Activated naive CD8-positive, alpha-beta T cell treated with anti-CD3 and anti-CD28 coated beads, Interleukin-2, amount 50 U/mL, for 24 hours (primary cell): ENCODE measurements at regions not wholly inside any gene's neighbourhood (a gene's known extent, or its start where the extent isn't known, plus 50 kb on each side); places are given as distances from the start of the nearest gene placed in this dataset.
A peak's percentile ranks its signal among the peaks of the same experiment; 100 is the strongest.

Source experiments
- ATAC-seq: fragments of 150-1000 bp; cut with Tn5 transposase; one replicate; pipeline ENCODE4 v1.10.0; 2021
- DNase-seq: peaks from one replicate; pipeline ENCODE4 v3.0.0; 2021
- H3K27ac Mint-ChIP-seq: one replicate; pipeline ENCODE4 v1.8.0; 2021; ENCODE audit warnings: mild to moderate bottlenecking, mixed read lengths
- H3K27me3 Mint-ChIP-seq: one replicate; pipeline ENCODE4 v1.8.0; 2021; ENCODE audit warnings: mixed read lengths
- H3K36me3 Mint-ChIP-seq: one replicate; pipeline ENCODE4 v1.8.0; 2021; ENCODE audit warnings: low read depth, mixed read lengths
- H3K4me1 Mint-ChIP-seq: one replicate; pipeline ENCODE4 v1.8.0; 2021; ENCODE audit warnings: mixed read lengths
- H3K4me3 Mint-ChIP-seq: one replicate; pipeline ENCODE4 v1.8.0; 2021; ENCODE audit warnings: mild to moderate bottlenecking, moderate library complexity, mixed read lengths
- H3K9me3 Mint-ChIP-seq: one replicate; pipeline ENCODE4 v1.8.0; 2021; ENCODE audit warnings: mixed read lengths

DNA sequence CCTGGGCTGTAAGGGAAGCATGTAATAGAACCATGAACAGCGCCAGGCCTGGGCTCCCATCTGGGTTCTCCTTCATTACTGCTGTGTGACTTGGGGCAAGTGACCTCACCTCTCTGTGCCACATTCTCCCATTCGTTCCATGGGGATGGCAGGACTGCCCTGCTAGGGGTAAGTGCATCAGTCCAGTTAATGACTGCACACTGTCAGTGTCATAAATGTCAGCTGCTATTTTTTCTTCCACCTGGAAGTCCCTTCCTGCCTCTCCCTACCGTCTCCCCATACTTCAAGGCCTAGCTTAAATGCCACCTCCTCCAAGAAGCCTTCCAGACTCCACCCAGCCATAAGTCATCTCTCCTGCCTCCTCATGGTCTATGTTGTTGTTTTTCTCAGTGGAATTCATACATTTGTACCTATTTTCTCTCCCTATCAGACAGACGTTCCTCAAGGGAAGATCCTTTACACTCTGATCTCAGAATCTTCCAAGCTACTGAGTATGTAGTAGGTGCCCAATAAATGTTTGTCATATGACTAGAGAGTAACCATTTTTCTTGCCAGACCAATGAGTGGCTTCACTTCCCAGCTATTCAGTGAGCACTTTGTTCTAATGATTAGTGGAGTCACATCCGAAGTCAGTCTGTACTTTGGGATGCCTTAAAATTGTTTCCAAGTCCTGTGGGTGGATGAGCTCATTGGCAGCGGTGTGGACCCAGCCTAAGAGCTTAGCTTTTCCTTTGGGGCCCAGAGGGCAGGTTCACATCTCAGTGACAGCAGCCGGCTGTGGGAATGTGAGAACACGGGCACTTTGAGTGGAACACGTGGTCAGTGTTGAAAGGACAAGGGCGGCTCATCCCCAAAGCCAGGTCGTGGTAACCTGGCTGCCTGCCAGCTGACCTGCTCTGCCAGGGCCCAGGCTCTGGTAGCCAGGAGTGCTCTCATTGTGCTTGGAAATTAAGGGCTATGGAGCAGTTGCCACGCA, 147.5 kb upstream of the GSE1 start:
- DNase-seq, result no peak
- Mint-ChIP-seq H3K4me3 (no peak overlapping the region), H3K27ac (no peak overlapping the region), H3K4me1 (peaks cover 14% of the 10 kb centered on the region), H3K27me3 (peaks cover 21% of the 10 kb centered on the region), H3K9me3 (no peaks in the 10 kb centered on the region), H3K36me3 (no peaks in the 10 kb centered on the region)
- ATAC-seq, result no peak

DNA sequence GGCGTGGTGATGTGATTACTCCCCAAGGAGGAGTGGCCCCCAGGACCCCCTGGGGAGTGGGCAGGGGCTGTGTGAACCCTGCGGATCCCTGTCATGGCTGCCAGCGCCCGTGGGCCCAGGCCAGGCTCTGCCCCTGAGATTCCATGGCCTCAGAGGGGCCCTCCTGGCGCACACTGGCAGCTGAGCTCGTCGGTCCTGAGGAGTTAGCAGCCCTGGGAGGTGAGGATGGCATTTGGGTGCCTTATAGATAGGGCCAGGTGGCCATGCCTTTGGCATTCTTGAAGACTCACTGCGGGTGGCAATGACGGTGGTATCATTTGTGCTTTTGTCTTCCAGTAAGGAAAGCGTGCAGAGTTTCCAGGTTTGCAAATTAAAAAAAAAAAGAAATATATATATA, 146.8 kb upstream of the GSE1 start:
- H3K4me1 Mint-ChIP-seq, result peaks cover 8% of the 10 kb centered on the region
- H3K27me3 Mint-ChIP-seq, result peaks cover 17% of the 10 kb centered on the region
- ATAC-seq, result no peak
- H3K4me3 Mint-ChIP-seq, result no peak overlapping the region
- H3K9me3 Mint-ChIP-seq, result no peaks in the 10 kb centered on the region
- no peaks in the 10 kb centered on the region for H3K36me3 Mint-ChIP-seq
- no peak overlapping the region for H3K27ac Mint-ChIP-seq
- no peak for DNase-seq

DNA sequence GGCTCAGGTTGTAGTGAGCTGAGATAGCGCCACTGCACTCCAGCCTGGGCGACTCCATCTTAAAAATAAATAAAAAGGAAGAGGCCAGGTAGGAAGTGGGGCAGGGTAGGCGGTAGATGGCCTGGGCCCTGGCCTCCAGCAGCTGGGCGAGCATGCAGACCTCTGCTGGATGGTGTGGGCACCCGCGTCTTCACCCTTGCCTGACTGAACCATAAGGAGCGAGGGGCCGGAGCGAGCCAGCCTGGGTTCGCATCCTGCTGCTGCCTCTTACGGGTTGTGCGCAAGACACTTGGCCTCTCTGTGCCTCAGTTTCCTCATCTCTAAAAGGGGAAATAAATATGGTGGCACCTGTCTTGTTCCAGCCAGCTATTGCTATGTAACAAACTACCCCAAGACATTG, 146.1 kb upstream of the GSE1 start:
- Mint-ChIP-seq H3K4me3 (no peak overlapping the region), H3K27ac (no peak overlapping the region), H3K4me1 (peaks cover 5% of the 10 kb centered on the region), H3K36me3 (no peaks in the 10 kb centered on the region), H3K27me3 (peaks cover 17% of the 10 kb centered on the region), H3K9me3 (no peaks in the 10 kb centered on the region)
- no peak for ATAC-seq
- DNase-seq, result no peak

DNA sequence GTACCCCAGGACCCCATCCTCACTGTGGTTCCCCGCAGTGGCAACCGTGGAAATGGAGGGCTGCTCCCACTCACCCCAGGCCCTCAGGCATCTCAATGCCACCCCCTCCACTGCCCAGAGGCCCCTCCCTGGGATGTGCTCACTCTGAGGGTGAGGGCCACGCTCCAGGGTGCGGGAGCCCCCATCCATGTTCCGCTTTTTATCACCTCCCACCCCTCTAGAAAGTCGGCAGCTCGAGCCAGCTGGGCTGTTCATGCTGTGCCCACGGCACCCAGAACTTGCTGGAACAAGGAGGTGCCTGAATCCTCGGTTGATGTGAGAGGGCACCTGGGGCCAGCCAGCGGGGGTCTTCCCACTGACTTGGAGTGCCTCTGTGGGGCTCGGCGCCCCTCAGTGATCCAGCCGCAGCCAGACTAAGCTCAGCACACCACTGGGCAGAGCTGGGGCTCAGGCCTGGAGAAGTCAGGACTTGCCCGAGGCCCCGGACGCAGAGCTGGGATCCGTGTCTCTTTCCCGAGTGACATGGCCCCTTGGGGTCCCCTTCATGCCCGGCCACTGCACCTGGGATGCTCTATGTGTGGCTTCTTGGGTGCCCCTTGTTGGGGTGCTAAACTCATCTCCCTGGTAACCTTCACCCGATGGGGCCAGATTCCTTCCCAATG, 143.1 kb upstream of the GSE1 start:
- DNase-seq, result no peak
- Mint-ChIP-seq H3K27ac (no peak overlapping the region), H3K9me3 (no peaks in the 10 kb centered on the region), H3K4me1 (no peaks in the 10 kb centered on the region), H3K4me3 (no peak overlapping the region), H3K27me3 (peaks cover 6% of the 10 kb centered on the region), H3K36me3 (no peaks in the 10 kb centered on the region)
- no peak for ATAC-seq

DNA sequence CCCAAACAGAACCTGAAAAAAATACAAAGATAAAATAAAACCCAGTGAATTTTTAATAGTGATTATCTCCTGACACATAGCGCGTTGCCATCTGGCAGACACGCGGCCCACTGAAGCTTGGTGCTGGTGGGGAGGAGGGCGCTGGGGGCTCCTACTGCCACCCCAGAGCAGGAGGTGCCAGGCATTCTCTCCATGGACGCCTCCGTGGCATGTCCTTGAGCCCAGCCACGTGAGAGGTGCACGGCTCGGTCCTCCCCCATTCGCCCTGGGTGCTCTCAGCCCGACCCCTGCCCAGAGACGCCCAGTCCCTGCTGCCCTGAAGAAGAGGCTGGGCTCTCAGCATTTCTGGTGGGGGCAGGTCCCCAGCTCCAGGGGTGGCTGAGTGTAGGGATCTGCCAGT, 142.2 kb upstream of the GSE1 start:
- no peaks in the 10 kb centered on the region for H3K27me3 Mint-ChIP-seq
- ATAC-seq, result no peak
- H3K9me3 Mint-ChIP-seq, result no peaks in the 10 kb centered on the region
- H3K36me3 Mint-ChIP-seq, result no peaks in the 10 kb centered on the region
- H3K4me3 Mint-ChIP-seq, result no peak overlapping the region
- no peak for DNase-seq
- no peaks in the 10 kb centered on the region for H3K4me1 Mint-ChIP-seq
- no peak overlapping the region for H3K27ac Mint-ChIP-seq

- no peak for ATAC-seq
- no peak for DNase-seq
- Mint-ChIP-seq H3K36me3 (no peaks in the 10 kb centered on the region), H3K4me3 (no peak overlapping the region), H3K4me1 (no peaks in the 10 kb centered on the region), H3K27me3 (no peaks in the 10 kb centered on the region), H3K9me3 (no peaks in the 10 kb centered on the region), H3K27ac (no peak overlapping the region)
These were observed 141.4 kb upstream of the GSE1 start for GRCh38 chr16:85471469-85472431.

GRCh38 chr16:85472514-85472913, 140.6 kb upstream of the GSE1 start:
- DNase-seq, result no peak
- H3K27me3 Mint-ChIP-seq, result no peaks in the 10 kb centered on the region
- no peaks in the 10 kb centered on the region for H3K9me3 Mint-ChIP-seq
- ATAC-seq, result no peak
- no peak overlapping the region for H3K4me3 Mint-ChIP-seq
- H3K4me1 Mint-ChIP-seq, result no peaks in the 10 kb centered on the region
- H3K27ac Mint-ChIP-seq, result no peak overlapping the region
- H3K36me3 Mint-ChIP-seq, result no peaks in the 10 kb centered on the region

DNA sequence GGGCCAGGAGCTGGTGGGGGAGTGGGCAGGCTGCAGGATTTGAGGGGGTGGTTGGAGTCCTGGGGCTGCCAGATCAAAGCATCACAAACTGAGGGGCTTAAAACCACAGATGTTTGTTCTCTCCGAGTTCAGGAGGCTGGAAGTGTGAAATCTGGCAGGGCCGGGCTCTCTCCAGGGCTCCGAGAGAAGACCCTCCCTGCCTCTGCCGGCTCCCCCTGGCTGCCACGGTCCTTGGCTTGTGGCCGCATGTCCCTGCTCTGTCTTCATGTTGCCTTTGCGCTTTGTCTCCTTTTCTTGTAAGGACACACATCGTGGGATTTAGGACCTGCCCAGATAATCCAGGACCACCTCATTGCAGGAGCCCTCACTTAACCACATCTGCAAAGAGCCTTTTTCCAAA, 139.8 kb upstream of the GSE1 start:
- no peak overlapping the region for H3K4me3 Mint-ChIP-seq
- H3K27me3 Mint-ChIP-seq, result no peaks in the 10 kb centered on the region
- H3K27ac Mint-ChIP-seq, result no peak overlapping the region
- ATAC-seq (no peak), DNase-seq (no peak)
- H3K9me3 Mint-ChIP-seq, result no peaks in the 10 kb centered on the region
- no peaks in the 10 kb centered on the region for H3K4me1 Mint-ChIP-seq
- no peaks in the 10 kb centered on the region for H3K36me3 Mint-ChIP-seq

DNA sequence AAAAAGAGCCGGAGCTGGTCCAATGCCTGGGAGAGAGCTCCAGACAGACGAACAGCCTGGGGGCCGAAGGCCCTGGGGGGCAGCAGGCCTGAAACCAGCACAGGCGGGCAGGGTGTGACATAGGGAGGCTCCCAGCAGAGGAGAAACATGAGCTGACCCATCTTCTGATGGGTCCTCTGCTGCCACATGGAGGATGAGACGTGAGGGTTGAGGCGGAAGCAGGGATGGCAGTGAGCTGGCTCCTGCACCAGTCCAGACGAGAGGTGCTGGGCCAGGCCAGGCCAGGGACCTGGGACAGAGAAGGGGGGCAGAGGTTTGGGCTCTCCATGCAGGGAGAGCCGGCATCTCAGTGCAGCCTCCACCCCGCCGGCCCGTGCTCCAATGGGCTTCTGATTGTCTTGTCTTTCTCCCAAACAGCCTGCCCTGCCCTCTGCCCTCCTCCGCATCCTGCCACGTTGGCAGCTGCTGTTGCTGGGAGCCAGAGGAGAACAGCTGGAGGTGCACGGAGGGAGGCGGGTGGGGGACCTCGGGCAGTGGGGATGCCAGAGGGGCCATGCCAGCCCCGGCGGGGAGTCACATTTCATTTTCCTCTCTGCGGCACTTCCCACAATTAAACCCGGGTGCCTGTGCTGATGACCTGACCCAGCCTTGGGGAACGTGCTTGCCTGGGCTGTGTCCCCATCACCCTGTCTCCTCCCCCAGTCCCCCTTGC, 139.1 kb upstream of the GSE1 start:
- Mint-ChIP-seq H3K27ac (no peak overlapping the region), H3K4me3 (no peak overlapping the region), H3K36me3 (no peaks in the 10 kb centered on the region), H3K27me3 (no peaks in the 10 kb centered on the region), H3K4me1 (no peaks in the 10 kb centered on the region), H3K9me3 (no peaks in the 10 kb centered on the region)
- DNase-seq (no peak), ATAC-seq (peak; percentile 15)

GRCh38 chr16:85474621-85475217, 138.4 kb upstream of the GSE1 start:
- Mint-ChIP-seq H3K27me3 (no peaks in the 10 kb centered on the region), H3K36me3 (no peaks in the 10 kb centered on the region), H3K4me3 (no peak overlapping the region), H3K9me3 (no peaks in the 10 kb centered on the region), H3K27ac (no peak overlapping the region), H3K4me1 (peaks cover 2% of the 10 kb centered on the region)
- ATAC-seq (no peak), DNase-seq (no peak)

- no peaks in the 10 kb centered on the region for H3K9me3 Mint-ChIP-seq
- no peaks in the 10 kb centered on the region for H3K36me3 Mint-ChIP-seq
- no peak overlapping the region for H3K4me3 Mint-ChIP-seq
- ATAC-seq, result no peak
- peaks cover 2% of the 10 kb centered on the region for H3K4me1 Mint-ChIP-seq
- no peak overlapping the region for H3K27ac Mint-ChIP-seq
- H3K27me3 Mint-ChIP-seq, result no peaks in the 10 kb centered on the region
- DNase-seq, result no peak
These were observed 137.9 kb upstream of the GSE1 start for GRCh38 chr16:85475233-85475632.

DNA sequence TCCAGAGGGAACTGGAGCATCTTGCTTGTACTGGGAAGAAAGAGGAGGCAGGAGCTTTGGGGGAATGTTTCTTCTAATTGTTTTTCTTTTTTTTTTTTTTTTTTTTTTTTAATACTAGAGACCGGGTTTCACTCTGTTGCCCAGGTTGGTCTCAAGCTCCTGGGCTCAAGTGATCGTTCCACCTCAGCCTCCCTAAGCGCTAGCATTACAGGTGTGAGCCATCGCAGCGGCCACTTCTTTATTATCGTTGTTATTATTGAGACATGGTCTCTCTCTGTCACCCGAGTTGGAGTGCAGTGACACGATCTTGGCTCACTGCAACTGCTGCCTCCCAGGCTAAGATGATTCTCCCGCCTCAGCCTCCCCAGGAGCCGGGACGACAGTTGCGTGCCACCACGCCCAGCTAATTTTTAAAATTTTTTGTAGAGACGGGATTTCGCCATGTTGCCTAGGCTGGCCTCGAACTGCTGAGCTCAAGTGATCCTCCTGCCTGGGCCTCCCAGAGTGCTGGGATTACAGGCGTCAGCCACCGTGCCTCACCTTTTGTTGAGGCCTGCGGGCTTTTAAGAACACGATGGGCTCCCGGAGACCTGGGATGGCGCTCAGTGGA, 137.3 kb upstream of the GSE1 start:
- Mint-ChIP-seq H3K4me1 (peaks cover 2% of the 10 kb centered on the region), H3K4me3 (no peak overlapping the region), H3K27me3 (no peaks in the 10 kb centered on the region), H3K9me3 (no peaks in the 10 kb centered on the region), H3K36me3 (no peaks in the 10 kb centered on the region), H3K27ac (no peak overlapping the region)
- ATAC-seq (no peak), DNase-seq (no peak)

GRCh38 chr16:85476389-85476788, 136.7 kb upstream of the GSE1 start:
- no peak for ATAC-seq
- H3K4me1 Mint-ChIP-seq, result peaks cover 4% of the 10 kb centered on the region
- no peak overlapping the region for H3K4me3 Mint-ChIP-seq
- no peaks in the 10 kb centered on the region for H3K36me3 Mint-ChIP-seq
- H3K27me3 Mint-ChIP-seq, result no peaks in the 10 kb centered on the region
- no peak overlapping the region for H3K27ac Mint-ChIP-seq
- H3K9me3 Mint-ChIP-seq, result no peaks in the 10 kb centered on the region
- no peak for DNase-seq
